GM12873 (cell line): ENCODE measurements at regions not wholly inside any gene's neighbourhood (a gene's known extent, or its start where the extent isn't known, plus 50 kb on each side); places are given as distances from the start of the nearest gene placed in this dataset.

Experiments used
- TF ChIP-seq, protein P1 (sequence below): IDR thresholded peaks from 2 replicates; pipeline ENCODE4 v1.5.1; 2012; ENCODE audit warnings: low read depth, mild to moderate bottlenecking, moderate library complexity, low read length, control low read depth; ENCODE audit not compliant: insufficient read depth; ENCODE audit errors: missing control alignments

- TF ChIP-seq, protein P1, sequence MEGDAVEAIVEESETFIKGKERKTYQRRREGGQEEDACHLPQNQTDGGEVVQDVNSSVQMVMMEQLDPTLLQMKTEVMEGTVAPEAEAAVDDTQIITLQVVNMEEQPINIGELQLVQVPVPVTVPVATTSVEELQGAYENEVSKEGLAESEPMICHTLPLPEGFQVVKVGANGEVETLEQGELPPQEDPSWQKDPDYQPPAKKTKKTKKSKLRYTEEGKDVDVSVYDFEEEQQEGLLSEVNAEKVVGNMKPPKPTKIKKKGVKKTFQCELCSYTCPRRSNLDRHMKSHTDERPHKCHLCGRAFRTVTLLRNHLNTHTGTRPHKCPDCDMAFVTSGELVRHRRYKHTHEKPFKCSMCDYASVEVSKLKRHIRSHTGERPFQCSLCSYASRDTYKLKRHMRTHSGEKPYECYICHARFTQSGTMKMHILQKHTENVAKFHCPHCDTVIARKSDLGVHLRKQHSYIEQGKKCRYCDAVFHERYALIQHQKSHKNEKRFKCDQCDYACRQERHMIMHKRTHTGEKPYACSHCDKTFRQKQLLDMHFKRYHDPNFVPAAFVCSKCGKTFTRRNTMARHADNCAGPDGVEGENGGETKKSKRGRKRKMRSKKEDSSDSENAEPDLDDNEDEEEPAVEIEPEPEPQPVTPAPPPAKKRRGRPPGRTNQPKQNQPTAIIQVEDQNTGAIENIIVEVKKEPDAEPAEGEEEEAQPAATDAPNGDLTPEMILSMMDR: no peak
These were observed 196.0 kb upstream of the TPRG1 start for GRCh38 chr3:188975600-188976314.

GRCh38 chr3:188976407-188976806 is 195.4 kb upstream of the TPRG1 start:
- TF ChIP-seq, protein P1: no peak

DNA sequence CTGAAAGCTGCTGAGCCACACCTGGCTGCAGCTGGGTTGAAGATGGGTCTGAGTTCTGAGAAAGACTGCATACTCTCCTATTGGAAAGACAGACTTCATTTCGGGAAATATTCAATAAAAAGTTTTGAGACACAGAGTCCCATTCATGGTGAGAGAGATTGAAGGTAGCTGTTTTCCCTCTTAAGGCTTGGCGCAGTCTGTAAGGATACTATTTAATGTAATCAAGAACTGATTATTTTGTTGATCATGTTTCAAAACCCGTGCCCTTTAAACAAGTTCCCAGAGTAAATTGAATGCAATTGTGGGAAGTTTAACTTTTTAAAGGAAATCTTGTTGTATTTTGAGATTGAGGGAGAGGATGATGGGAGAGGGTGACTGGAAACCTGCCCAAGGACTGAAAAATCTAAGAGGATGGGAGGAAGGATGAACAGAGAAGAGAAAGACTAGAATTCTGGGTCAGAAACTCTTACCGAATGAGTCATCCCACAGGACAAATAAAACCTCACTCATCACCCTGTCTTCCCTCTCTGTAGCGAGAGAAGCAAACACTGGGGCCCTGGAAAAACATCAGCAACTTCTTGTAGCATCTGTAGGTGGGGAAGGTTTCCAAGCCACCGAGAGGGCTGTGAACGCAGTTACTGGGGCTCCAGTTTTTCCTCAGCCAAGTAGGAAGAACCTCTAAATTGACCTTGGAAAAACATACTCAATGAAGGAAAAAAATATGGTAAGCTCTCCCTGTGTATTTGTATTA is 193.2 kb upstream of the TPRG1 start:
- TF ChIP-seq, protein P1: no peak

DNA sequence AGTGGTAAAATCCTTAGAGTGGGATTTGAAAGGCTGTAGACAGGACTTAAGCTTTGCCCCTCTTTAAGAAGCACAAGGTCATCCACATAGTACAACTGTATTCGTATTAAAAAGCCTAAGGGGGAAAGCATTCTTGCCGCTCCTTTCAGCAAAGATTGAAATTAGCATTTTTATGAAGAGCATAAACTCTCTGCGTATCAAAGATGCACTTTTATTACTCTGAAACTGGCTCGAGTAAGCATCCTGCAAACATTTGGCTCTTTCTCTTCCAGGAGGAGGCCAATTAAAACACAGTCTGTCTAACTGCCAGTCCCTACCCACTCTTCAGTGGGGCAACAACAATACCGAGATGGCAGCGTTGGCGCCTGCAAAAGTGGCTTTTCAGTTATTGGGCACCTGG is 192.5 kb upstream of the TPRG1 start:
- TF ChIP-seq, protein P1: no peak

- TF ChIP-seq, protein P1: no peak
These were observed 192.0 kb upstream of the TPRG1 start for GRCh38 chr3:188979669-188980310.

DNA sequence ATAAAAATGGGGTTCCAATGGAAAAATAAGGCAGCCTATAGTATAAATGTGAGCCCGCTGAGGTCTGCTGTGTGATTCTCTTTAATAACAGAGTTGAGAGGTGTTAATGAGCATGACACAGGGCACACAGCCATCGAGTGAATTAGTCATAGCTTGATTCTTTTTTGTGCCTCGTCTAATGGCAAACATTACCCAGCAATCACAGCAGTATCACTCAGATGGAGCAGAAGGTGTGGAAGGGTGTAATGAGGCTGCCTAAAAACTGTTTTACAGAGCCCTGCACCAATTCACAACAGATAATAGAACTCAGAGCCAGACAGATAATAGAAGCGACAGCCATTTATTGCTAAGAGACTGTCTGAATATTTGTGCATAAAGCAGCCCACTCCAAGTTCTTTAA is 178.6 kb upstream of the TPRG1 start:
- TF ChIP-seq, protein P1: no peak

- TF ChIP-seq, protein P1: no peak
These were observed 170.2 kb upstream of the TPRG1 start for GRCh38 chr3:189001559-189001958.
